Endothelial cell (in vitro differentiated cells): ENCODE measurements at regions not wholly inside any gene's neighbourhood (a gene's known extent, or its start where the extent isn't known, plus 50 kb on each side); places are given as distances from the start of the nearest gene placed in this dataset.
"Not testable (repeated sequence)": the region's sequence is repeated elsewhere in the genome, so short reads cannot be mapped to it uniquely, and the experiment has no call there.

Source experiments
- DNase-seq: peaks from one replicate; pipeline ENCODE4 v3.0.0; 2021; ENCODE audit warnings: low spot score
- H3K27ac Mint-ChIP-seq: one replicate; pipeline ENCODE4 v1.8.0; 2021; ENCODE audit warnings: mixed read lengths, inconsistent platforms; ENCODE audit not compliant: unreplicated experiment
- H3K27me3 Mint-ChIP-seq: one replicate; pipeline ENCODE4 v1.8.0; 2021; ENCODE audit warnings: mild to moderate bottlenecking, moderate library complexity, mixed read lengths, inconsistent platforms; ENCODE audit not compliant: unreplicated experiment
- H3K36me3 Mint-ChIP-seq: one replicate; pipeline ENCODE4 v1.8.0; 2021; ENCODE audit warnings: mild to moderate bottlenecking, low read depth, mixed read lengths, inconsistent platforms; ENCODE audit not compliant: unreplicated experiment
- H3K4me1 Mint-ChIP-seq: one replicate; pipeline ENCODE4 v1.8.0; 2021; ENCODE audit warnings: mild to moderate bottlenecking, mixed read lengths, inconsistent platforms; ENCODE audit not compliant: unreplicated experiment
- H3K4me3 Mint-ChIP-seq: one replicate; pipeline ENCODE4 v1.8.0; 2021; ENCODE audit warnings: mild to moderate bottlenecking, mixed read lengths, inconsistent platforms; ENCODE audit not compliant: unreplicated experiment
- H3K9me3 Mint-ChIP-seq: one replicate; pipeline ENCODE4 v1.8.0; 2021; ENCODE audit warnings: mixed read lengths, inconsistent platforms; ENCODE audit not compliant: unreplicated experiment
- CTCF ChIP-seq: fragments of 200-600 bp; sonication (generic); IDR thresholded peaks from one replicate; pipeline ENCODE4 v1.5.0; 2021; ENCODE audit warnings: antibody characterized with exemption; ENCODE audit not compliant: unreplicated experiment

- not testable (repeated sequence) for DNase-seq, H3K4me1 Mint-ChIP-seq, H3K36me3 Mint-ChIP-seq, H3K27ac Mint-ChIP-seq, H3K4me3 Mint-ChIP-seq, H3K27me3 Mint-ChIP-seq
- H3K9me3 Mint-ChIP-seq = peaks cover 26% of the 10 kb centered on the region
Measured at GRCh38 chr21:9744593-9744992, 776.8 kb upstream of the TPTE start.

GRCh38 chr21:9745457-9746108, 775.8 kb upstream of the TPTE start:
- not testable (repeated sequence) for H3K27ac Mint-ChIP-seq, DNase-seq, H3K4me3 Mint-ChIP-seq, H3K36me3 Mint-ChIP-seq, H3K27me3 Mint-ChIP-seq, H3K4me1 Mint-ChIP-seq
- peaks cover 17% of the 10 kb centered on the region for H3K9me3 Mint-ChIP-seq

- not testable (repeated sequence) for H3K4me1 Mint-ChIP-seq, DNase-seq, H3K27me3 Mint-ChIP-seq, H3K36me3 Mint-ChIP-seq, H3K9me3 Mint-ChIP-seq, H3K27ac Mint-ChIP-seq, H3K4me3 Mint-ChIP-seq
Measured at GRCh38 chr21:9746311-9746710, 775.1 kb upstream of the TPTE start.

- H3K9me3 Mint-ChIP-seq, DNase-seq, H3K4me3 Mint-ChIP-seq, H3K27me3 Mint-ChIP-seq, H3K27ac Mint-ChIP-seq, H3K4me1 Mint-ChIP-seq, H3K36me3 Mint-ChIP-seq: not testable (repeated sequence)
Measured at GRCh38 chr21:9746831-9747606, 774.4 kb upstream of the TPTE start.

- H3K4me1 Mint-ChIP-seq, H3K27me3 Mint-ChIP-seq, H3K36me3 Mint-ChIP-seq, H3K9me3 Mint-ChIP-seq, DNase-seq, H3K27ac Mint-ChIP-seq, H3K4me3 Mint-ChIP-seq: not testable (repeated sequence)
Measured at GRCh38 chr21:9747870-9748269, 773.5 kb upstream of the TPTE start.

- DNase-seq, H3K9me3 Mint-ChIP-seq, H3K36me3 Mint-ChIP-seq, H3K4me1 Mint-ChIP-seq, H3K4me3 Mint-ChIP-seq, H3K27me3 Mint-ChIP-seq, H3K27ac Mint-ChIP-seq: not testable (repeated sequence)
Measured at GRCh38 chr21:9748451-9748850, 772.9 kb upstream of the TPTE start.

GRCh38 chr21:9749741-9750230, 771.6 kb upstream of the TPTE start:
- not testable (repeated sequence) for H3K4me3 Mint-ChIP-seq, H3K9me3 Mint-ChIP-seq, H3K36me3 Mint-ChIP-seq, H3K27me3 Mint-ChIP-seq, H3K27ac Mint-ChIP-seq, H3K4me1 Mint-ChIP-seq, DNase-seq

- DNase-seq = no peak
- Mint-ChIP-seq H3K27ac (no peak overlapping the region), H3K4me1 (no peaks in the 10 kb centered on the region), H3K36me3 (peaks cover 3% of the 10 kb centered on the region), H3K27me3 (no peaks in the 10 kb centered on the region), H3K4me3 (no peak overlapping the region), H3K9me3 (peaks cover 5% of the 10 kb centered on the region)
- no peak for TF ChIP-seq CTCF
Measured at GRCh38 chr21:9750341-9751086, 770.9 kb upstream of the TPTE start.

- peaks cover 11% of the 10 kb centered on the region for H3K9me3 Mint-ChIP-seq
- H3K4me3 Mint-ChIP-seq, H3K27ac Mint-ChIP-seq, DNase-seq, H3K4me1 Mint-ChIP-seq, H3K36me3 Mint-ChIP-seq, H3K27me3 Mint-ChIP-seq: not testable (repeated sequence)
Measured at GRCh38 chr21:9751087-9751585, 770.2 kb upstream of the TPTE start.

GRCh38 chr21:9752028-9752427, 769.4 kb upstream of the TPTE start:
- H3K4me1 Mint-ChIP-seq, H3K27me3 Mint-ChIP-seq, H3K27ac Mint-ChIP-seq, H3K4me3 Mint-ChIP-seq, H3K36me3 Mint-ChIP-seq, DNase-seq: not testable (repeated sequence)
- H3K9me3 Mint-ChIP-seq = peaks cover 11% of the 10 kb centered on the region

GRCh38 chr21:9753441-9753840, 767.9 kb upstream of the TPTE start:
- not testable (repeated sequence) for H3K27me3 Mint-ChIP-seq, H3K4me1 Mint-ChIP-seq, DNase-seq, H3K4me3 Mint-ChIP-seq, H3K36me3 Mint-ChIP-seq, H3K27ac Mint-ChIP-seq, H3K9me3 Mint-ChIP-seq
